HG02852 (cell line): ENCODE measurements at regions not wholly inside any gene's neighbourhood (a gene's known extent, or its start where the extent isn't known, plus 50 kb on each side); places are given as distances from the start of the nearest gene placed in this dataset.

Experiments
- ATAC-seq: cut with Tn5 transposase; IDR thresholded peaks from one replicate; pipeline ENCODE4 v1.9.1; 2021; ENCODE audit warnings: mild to moderate bottlenecking, moderate library complexity; ENCODE audit not compliant: unreplicated experiment

GRCh38 chr21:32135401-32136363, 143.2 kb downstream of the MIS18A start:
- ATAC-seq = peak; percentile 72

GRCh38 chr21:32134441-32135130, 144.3 kb downstream of the MIS18A start:
- no peak for ATAC-seq

- no peak for ATAC-seq
Observed at GRCh38 chr21:32132881-32133280, 146.0 kb downstream of the MIS18A start.

DNA sequence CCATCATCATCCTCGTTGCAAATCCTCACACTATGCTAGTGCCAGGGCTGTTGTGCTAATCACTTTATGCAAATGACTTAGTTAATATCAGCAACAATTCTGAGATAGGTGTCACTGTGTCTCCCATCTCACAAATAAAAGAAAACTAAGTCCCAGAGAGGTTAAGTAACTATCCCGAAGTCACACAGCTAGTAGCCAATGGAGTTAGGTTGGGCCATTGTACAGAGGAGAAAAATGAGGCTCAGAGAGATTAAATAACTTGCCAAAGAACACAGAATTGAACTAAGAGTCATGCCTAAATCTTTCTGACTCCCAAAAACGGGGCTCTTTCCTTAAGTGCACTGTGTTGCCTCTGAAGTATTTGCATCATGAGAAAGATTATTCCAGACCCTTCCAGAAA, 146.4 kb downstream of the MIS18A start:
- no peak for ATAC-seq

DNA sequence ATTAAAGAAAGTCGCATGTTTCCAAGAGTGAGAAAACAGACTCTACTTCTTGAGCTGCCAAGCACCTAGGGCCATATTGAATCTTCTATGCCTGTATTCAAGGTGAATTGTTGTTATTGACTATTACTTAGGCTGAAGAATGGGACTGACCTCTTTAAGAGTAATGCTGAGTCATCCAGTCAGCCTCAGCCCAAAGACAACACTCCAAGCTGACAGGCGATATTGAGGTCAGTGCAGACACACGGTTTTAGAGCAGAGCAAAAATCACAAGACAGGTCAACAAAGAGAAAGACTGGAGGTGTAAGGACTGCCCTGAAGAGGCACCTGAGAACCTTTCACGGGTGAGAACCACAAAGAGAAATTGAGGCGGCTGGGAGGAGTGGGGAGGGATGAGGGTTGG, 146.9 kb downstream of the MIS18A start:
- no peak for ATAC-seq

DNA sequence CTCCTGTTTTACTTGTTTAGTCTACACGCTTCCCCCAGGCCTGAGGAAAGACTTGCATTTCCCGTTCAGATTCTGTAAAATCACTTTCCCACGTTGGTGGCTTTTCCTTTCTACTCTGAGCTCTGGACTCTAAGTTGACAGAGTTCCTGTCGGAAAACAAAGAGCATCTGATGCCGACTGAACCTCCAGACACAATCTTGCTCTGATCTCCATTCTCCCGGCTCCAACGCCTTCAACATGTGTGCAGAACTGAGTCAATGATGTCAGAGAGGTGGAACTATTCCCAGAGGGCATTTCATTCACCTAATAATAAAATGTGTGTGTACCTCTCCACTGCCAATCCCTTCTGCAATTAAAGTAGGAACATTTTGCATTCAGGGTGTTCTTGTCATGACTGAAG, 147.7 kb downstream of the MIS18A start:
- no peak for ATAC-seq

GRCh38 chr21:32130031-32130891, 148.6 kb downstream of the MIS18A start:
- no peak for ATAC-seq

DNA sequence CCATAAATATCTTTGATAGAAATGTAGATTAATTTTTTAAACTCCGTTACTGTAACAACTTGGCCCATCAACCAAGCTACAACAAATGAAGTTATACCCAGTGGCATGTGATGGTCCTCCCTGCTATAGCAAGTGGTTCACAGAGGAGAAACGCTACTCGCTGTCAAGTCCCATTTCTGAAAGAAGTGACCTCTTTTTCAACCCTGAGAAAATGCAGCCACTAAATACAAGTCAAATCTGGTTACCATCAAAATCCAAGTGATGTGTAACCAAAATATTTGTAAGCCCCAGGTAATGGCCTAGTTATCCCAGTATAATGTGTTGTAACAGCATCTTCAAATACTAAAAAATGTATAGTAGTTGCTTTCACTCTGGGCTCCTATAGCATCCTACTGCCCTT, 151.8 kb downstream of the MIS18A start:
- ATAC-seq = no peak

DNA sequence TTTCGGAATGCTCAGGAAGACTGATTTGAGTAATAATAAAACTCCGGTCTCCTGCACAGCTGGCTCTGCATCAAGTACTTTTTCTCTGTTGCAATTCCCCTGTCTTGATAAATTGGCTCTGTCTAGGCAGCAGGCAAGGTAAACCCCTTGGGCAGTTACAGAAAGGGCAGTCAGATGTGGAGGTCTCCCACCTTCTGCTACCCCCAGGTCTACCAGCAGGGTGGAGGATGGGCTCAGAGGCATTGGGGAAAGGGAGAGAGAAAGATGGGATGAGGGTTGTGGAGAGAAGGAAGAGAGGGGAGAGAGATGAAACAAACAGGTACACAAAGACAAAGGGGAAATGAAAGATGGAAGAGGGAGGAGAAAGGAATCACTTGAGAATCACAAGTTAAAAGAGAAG, 156.8 kb downstream of the MIS18A start:
- ATAC-seq = no peak

DNA sequence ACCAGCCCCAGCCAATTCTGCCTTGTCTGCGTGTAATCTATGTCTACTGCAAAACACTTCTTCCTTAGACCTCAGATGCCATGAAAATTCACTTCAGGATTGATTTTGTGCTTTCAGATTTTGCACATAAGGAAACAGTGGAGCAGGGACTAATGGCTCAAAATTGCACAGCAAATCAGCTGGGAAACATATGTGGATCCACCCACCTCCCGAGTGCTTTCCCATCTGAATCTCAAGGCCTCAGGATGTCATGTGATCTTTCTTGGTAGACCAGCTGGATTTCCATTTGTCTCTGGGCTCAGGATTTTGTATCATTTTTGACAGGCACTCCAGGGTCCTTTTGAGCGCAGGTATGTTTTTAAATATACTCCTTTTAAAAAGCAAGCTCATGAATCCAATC, 158.6 kb downstream of the MIS18A start:
- ATAC-seq = no peak

- ATAC-seq = no peak
Observed at GRCh38 chr21:32119811-32120210, 159.0 kb downstream of the MIS18A start.

GRCh38 chr21:32119389-32119788, 159.5 kb downstream of the MIS18A start:
- no peak for ATAC-seq

DNA sequence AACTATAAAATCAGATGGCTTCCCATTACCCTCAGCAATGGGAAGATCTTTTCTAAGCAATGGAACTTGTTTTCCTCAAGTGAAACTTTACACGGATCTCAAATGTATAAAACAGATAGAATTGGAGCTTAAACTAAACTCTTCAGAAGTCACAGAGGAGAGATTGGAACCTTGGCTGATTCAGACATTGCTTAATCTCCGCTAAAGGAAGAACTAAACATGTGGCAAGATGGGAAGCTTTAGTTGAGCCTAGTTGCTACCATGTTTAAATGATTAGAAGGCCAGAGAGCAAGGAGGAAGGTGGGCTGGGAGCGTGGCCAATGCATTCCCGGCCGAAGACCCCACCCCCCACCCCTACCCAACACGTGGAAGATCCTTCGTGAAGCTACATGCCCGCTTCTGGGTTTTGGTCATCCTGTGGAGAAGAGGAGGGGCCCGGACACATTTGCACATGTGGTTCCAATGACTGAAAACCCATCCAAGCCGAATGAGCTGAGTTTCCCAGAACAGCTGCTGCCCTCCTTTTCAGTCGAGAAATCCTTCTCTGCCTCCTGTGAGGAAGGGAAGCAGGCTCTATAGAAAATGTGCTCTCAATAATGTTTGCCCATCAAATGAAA, 164.3 kb downstream of the MIS18A start:
- ATAC-seq = no peak

- ATAC-seq = no peak
Observed at GRCh38 chr21:32113486-32113885, 165.4 kb downstream of the MIS18A start.

GRCh38 chr21:32112195-32112594, 166.7 kb downstream of the MIS18A start:
- ATAC-seq = no peak

GRCh38 chr21:32108566-32108965, 170.3 kb downstream of the MIS18A start:
- no peak for ATAC-seq

GRCh38 chr21:32103361-32103760, 175.5 kb downstream of the MIS18A start:
- ATAC-seq = no peak

DNA sequence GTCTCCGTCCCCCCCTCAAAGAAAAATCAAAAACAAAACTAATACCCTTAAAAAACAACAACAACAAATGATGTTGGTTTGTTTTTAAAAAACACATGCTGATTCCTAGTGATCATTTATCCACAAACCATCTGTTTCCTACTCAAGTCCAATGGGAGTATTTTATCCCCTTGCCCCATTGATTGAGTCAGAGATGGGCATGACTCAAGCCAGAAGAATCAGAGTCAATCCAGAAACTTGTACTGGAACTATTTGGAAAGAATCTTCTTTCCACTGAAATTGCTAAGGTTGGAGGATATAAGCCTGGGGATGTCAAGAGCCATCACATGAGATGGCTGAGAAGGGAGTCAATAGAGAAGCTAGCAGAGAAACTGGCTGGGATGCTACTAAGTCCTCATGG, 176.4 kb downstream of the MIS18A start:
- ATAC-seq = no peak

GRCh38 chr21:32101277-32101676, 177.6 kb downstream of the MIS18A start:
- ATAC-seq = no peak

- no peak for ATAC-seq
Observed at GRCh38 chr21:32100423-32100822, 178.4 kb downstream of the MIS18A start.
